Progenitor cell of endocrine pancreas (in vitro differentiated cells): ENCODE measurements at regions not wholly inside any gene's neighbourhood (a gene's known extent, or its start where the extent isn't known, plus 50 kb on each side); places are given as distances from the start of the nearest gene placed in this dataset.

Experiments used
- DNase-seq: peaks from one replicate; pipeline ENCODE4 v3.0.0; 2021; ENCODE audit warnings: low spot score; ENCODE audit not compliant: unreplicated experiment
- H3K27ac Mint-ChIP-seq: 2 replicates; pipeline ENCODE4 v1.8.0; 2021; ENCODE audit warnings: mild to moderate bottlenecking, moderate library complexity, mixed read lengths
- H3K27me3 Mint-ChIP-seq: 2 replicates; pipeline ENCODE4 v1.8.0; 2021; ENCODE audit warnings: mixed read lengths
- H3K36me3 Mint-ChIP-seq: 2 replicates; pipeline ENCODE4 v1.8.0; 2022; ENCODE audit warnings: mixed read lengths; ENCODE audit not compliant: insufficient read depth
- H3K4me1 Mint-ChIP-seq: 2 replicates; pipeline ENCODE4 v1.8.0; 2021; ENCODE audit warnings: low read depth, mixed read lengths
- H3K4me3 Mint-ChIP-seq: 2 replicates; pipeline ENCODE4 v1.8.0; 2021; ENCODE audit warnings: low read depth, mild to moderate bottlenecking, moderate library complexity, mixed read lengths
- H3K9me3 Mint-ChIP-seq: 2 replicates; pipeline ENCODE4 v1.8.0; 2021; ENCODE audit warnings: low read depth, mixed read lengths
- TF ChIP-seq, protein P1 (sequence below): fragments of 200-600 bp; sonication (generic); IDR thresholded peaks from one replicate; pipeline ENCODE4 v1.5.0; 2021; ENCODE audit warnings: antibody characterized with exemption, mild to moderate bottlenecking; ENCODE audit not compliant: unreplicated experiment

DNA sequence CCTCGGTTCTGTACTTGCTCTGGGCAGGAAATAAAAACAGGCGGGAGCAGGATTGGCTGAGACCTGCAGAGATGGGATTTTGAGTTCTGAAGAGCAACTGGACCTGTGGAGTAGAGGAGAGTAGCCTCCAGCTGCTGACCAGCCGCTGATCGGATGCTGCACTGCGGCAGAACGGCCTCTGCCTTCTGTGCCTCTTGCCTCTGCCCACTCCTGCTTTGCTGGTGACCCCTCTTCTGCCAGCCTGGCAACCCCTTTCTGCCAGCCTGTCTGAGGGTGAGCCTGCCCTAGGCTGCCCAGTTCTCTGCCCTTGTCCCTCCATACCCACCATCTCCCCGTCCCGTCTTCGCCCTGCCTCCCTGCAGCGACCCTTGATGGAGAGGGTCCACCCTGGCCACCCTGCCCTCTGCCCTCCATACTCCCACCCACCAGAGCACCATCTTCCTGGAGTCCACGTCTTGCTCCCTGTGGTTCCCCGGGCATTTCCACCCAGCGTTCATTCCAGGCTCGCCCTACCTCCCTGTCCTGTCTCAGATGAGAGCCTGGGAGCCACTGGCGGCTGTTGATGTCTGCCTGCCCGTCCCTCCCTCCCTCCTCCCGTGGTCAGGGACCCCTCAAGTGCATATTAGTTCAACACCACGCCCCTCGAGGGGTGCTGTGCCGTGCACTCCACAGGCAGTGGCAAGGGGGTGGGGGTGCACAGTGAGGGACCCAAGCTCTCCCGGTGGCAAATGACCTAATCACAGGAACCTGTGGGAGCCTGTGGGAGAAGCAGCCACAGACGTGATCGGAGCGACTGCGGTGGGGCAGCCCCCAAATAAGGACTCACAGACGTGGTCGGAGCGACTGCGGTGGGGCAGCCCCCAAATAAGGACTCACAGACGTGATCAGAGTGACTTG, 863.3 kb downstream of the TBC1D22A start:
- Mint-ChIP-seq H3K9me3 (no peaks in the 10 kb centered on the region), H3K27ac (no peak overlapping the region), H3K36me3 (no peaks in the 10 kb centered on the region), H3K27me3 (peaks cover 2% of the 10 kb centered on the region), H3K4me3 (no peak overlapping the region), H3K4me1 (no peaks in the 10 kb centered on the region)
- no peak for DNase-seq
- TF ChIP-seq, protein P1, sequence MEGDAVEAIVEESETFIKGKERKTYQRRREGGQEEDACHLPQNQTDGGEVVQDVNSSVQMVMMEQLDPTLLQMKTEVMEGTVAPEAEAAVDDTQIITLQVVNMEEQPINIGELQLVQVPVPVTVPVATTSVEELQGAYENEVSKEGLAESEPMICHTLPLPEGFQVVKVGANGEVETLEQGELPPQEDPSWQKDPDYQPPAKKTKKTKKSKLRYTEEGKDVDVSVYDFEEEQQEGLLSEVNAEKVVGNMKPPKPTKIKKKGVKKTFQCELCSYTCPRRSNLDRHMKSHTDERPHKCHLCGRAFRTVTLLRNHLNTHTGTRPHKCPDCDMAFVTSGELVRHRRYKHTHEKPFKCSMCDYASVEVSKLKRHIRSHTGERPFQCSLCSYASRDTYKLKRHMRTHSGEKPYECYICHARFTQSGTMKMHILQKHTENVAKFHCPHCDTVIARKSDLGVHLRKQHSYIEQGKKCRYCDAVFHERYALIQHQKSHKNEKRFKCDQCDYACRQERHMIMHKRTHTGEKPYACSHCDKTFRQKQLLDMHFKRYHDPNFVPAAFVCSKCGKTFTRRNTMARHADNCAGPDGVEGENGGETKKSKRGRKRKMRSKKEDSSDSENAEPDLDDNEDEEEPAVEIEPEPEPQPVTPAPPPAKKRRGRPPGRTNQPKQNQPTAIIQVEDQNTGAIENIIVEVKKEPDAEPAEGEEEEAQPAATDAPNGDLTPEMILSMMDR, result no peak

- no peaks in the 10 kb centered on the region for H3K27me3 Mint-ChIP-seq
- no peaks in the 10 kb centered on the region for H3K9me3 Mint-ChIP-seq
- DNase-seq, result no peak
- no peak overlapping the region for H3K4me3 Mint-ChIP-seq
- TF ChIP-seq, protein P1, result no peak
- H3K4me1 Mint-ChIP-seq, result no peaks in the 10 kb centered on the region
- H3K36me3 Mint-ChIP-seq, result no peaks in the 10 kb centered on the region
- no peak overlapping the region for H3K27ac Mint-ChIP-seq
Measured at GRCh38 chr22:47625013-47625385, 862.5 kb downstream of the TBC1D22A start.

- Mint-ChIP-seq H3K27ac (no peak overlapping the region), H3K4me3 (no peak overlapping the region), H3K27me3 (no peaks in the 10 kb centered on the region), H3K4me1 (no peaks in the 10 kb centered on the region), H3K36me3 (no peaks in the 10 kb centered on the region), H3K9me3 (no peaks in the 10 kb centered on the region)
- DNase-seq, result no peak
- TF ChIP-seq, protein P1, result no peak
Measured at GRCh38 chr22:47624252-47625012, 862.0 kb downstream of the TBC1D22A start.

DNA sequence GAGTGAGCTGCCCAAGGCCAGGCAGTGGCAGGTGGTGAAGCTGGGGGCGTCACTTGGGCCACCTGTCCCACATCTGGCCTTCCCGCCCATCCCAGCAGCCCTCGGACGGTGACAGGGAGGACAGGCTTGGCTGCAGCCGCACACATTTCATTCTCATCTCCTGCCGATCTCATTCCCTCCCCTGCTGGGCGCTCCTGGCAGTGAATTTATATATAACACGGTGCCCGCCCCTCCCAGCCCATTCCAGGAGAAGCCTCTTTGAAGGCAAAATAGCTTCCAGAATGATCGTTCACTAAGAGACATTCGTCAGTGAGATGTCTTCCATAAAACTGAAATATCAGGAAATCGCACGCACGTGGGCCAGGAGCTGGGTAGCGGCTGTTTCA, 861.3 kb downstream of the TBC1D22A start:
- Mint-ChIP-seq H3K27ac (no peak overlapping the region), H3K4me1 (no peaks in the 10 kb centered on the region), H3K36me3 (no peaks in the 10 kb centered on the region), H3K9me3 (no peaks in the 10 kb centered on the region), H3K27me3 (peaks cover 1% of the 10 kb centered on the region), H3K4me3 (no peak overlapping the region)
- DNase-seq, result no peak
- TF ChIP-seq, protein P1, result no peak

DNA sequence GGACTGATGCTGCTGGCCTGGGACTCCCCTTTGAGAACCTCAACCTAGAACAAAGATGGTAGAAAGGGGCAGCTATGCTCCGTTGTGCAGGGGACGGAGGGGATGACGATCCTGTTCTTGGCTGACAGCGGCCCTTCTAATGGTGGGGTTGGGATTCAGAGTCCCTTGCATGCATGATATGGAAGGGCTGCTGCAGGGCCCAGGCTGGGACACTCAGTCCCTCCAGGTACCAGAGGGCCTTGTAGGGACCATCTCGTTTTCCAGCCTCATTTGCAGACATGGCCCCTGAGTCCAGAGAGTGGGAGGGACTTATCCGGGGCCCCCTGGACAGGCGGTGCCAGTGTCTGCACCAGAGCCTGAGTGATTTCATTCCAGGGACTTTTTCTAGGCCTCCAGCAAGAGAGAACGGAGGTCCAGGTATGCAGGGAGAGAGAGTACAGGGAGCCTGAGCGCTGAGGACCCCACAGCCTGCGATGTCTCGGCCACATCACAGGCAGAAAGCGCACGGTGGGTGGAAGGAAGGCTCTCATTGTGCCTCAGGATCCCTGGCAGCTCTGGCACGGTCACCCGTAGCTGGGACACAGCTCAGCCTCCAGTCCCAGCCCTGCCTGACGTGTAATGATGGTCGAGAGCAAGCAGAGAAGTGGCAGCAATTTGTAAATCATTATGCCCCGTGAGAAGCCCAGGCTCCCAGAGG, 860.8 kb downstream of the TBC1D22A start:
- no peaks in the 10 kb centered on the region for H3K36me3 Mint-ChIP-seq
- no peak for DNase-seq
- no peaks in the 10 kb centered on the region for H3K9me3 Mint-ChIP-seq
- H3K4me3 Mint-ChIP-seq, result no peak overlapping the region
- no peaks in the 10 kb centered on the region for H3K4me1 Mint-ChIP-seq
- TF ChIP-seq, protein P1, result no peak
- peaks cover 3% of the 10 kb centered on the region for H3K27me3 Mint-ChIP-seq
- no peak overlapping the region for H3K27ac Mint-ChIP-seq
